Right lobe of liver (tissue), 6 donors: ENCODE measurements at regions not wholly inside any gene's neighbourhood (a gene's known extent, or its start where the extent isn't known, plus 50 kb on each side); places are given as distances from the start of the nearest gene placed in this dataset.
"Not testable (repeated sequence)": the region's sequence is repeated elsewhere in the genome, so short reads cannot be mapped to it uniquely, and the experiment has no call there.

Source experiments
- ATAC-seq, 4 donors: fragments of 200-7000 bp; cut with Tn5 transposase; one replicate each; pipeline ENCODE4 v1.9.1; 2020; ENCODE audit warnings: mild to moderate bottlenecking in 4 of 4, moderate library complexity in 4 of 4
- DNase-seq, 3 donors: peaks; one replicate each; pipeline ENCODE4 v3.0.0-alpha.2; 2020
- H3K27ac ChIP-seq, 3 donors: fragments of 200-600 bp; one replicate each; pipeline ENCODE4 v1.8.0; 2022
- H3K27me3 ChIP-seq, 2 donors: fragments of 200-600 bp; one replicate each; pipeline ENCODE4 v1.8.0; 2022
- H3K36me3 ChIP-seq, 4 donors: fragments of 200-600 bp; sonication (generic) in 1 of 4; one replicate each; pipeline versions ENCODE4 v1.5.1 to v1.8.0; 2017 to 2022; ENCODE audit warnings: control low read depth in 1 of 4
- H3K4me1 ChIP-seq, 4 donors: fragments of 200-600 bp; sonication (generic) in 1 of 4; one replicate each; pipeline versions ENCODE4 v1.5.1 to v1.8.0; 2017 to 2022; ENCODE audit warnings: control low read depth in 1 of 4
- H3K4me3 ChIP-seq, 3 donors: fragments of 200-600 bp; one replicate each; pipeline ENCODE4 v1.8.0; 2022
- H3K9me3 ChIP-seq, 4 donors: fragments of 200-600 bp; sonication (generic) in 1 of 4; one replicate each; pipeline versions ENCODE4 v1.5.1 to v1.8.0; 2017 to 2022; ENCODE audit warnings: control low read depth in 1 of 4
- CTCF ChIP-seq, 4 donors: fragments of 200-600 bp in 3 of 4; fragments of 450-650 bp in 1 of 4; IDR thresholded peaks; one replicate each; pipeline versions ENCODE4 v1.5.1 to v1.8.0; 2016 to 2022; ENCODE audit warnings: antibody characterized with exemption in 4 of 4, mild to moderate bottlenecking in 2 of 4
- POLR2A ChIP-seq: fragments of 450-650 bp; IDR thresholded peaks from one replicate; pipeline ENCODE4 v1.6.1; 2017; ENCODE audit warnings: antibody characterized with exemption, mild to moderate bottlenecking
- WGBS: methylation state at CpG from one replicate; pipeline ENCODE4 v1.1.6; 2018; ENCODE audit warnings: low coverage, low lambda C conversion rate; ENCODE audit not compliant: insufficient coverage; ENCODE audit errors: missing lambda C conversion rate; 5-methylcytosine and 5-hydroxymethylcytosine counted together
- intact Hi-C, 2 donors: fragments of 100-400 bp; cut with DNase I; formaldehyde crosslinking; loops; one replicate each; pipeline versions ENCODE4 v1.11.2 to v1.14.1; 2022
- donor health status: DM: no; HTN: yes; CAD: no.
- donor health status: DM: no; HTN: no; CAD: no.
- donor health status: DM: no; HTN: no; CAD: no.
- donor health status: DM: no; HTN: yes; CAD: no.
- donor health status: DM: no; HTN: yes; CAD: no.

DNA sequence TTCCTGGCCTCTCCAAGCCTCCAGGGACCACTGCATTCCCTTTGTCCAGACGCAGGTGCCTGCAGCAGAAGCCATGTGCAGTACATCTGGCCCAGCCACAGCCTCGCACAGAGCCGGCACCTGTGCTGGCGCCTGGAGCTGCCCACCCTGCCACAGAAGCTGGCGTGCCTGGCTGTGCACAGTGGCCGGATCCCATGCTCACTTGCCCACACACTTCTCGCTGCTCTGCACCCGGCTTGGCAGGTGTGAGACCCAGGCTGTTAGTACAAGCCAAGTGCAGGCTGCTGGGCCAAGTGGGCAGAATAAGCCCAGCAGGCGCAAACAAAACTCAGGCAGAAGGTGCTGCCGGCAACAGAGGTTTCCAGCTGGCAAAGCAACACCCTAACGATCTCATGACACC is 124.5 kb upstream of the CCDC150 start:
- DNase-seq, result no peak
- no peak for TF ChIP-seq CTCF (IDR thresholded peaks at IDR 0.05)
- no peak for TF ChIP-seq POLR2A
- H3K4me1 ChIP-seq, result no peaks in the 10 kb centered on the region
- no peaks in the 10 kb centered on the region for H3K36me3 ChIP-seq
- no peak for ATAC-seq
- H3K9me3 ChIP-seq, result no peaks in the 10 kb centered on the region
- H3K27me3 ChIP-seq, result no peaks in the 10 kb centered on the region
- WGBS, result 67% methylated on average over 1 of the region's 11 CpGs
- intact Hi-C loops, result no loop called here
- H3K27ac ChIP-seq, result no peak overlapping the region
- no peak overlapping the region for H3K4me3 ChIP-seq

GRCh38 chr2:196515608-196516007 is 123.9 kb upstream of the CCDC150 start:
- Histone ChIP-seq H3K4me1 (no peaks in the 10 kb centered on the region), H3K27ac (no peak overlapping the region), H3K36me3 (no peaks in the 10 kb centered on the region), H3K9me3 (no peaks in the 10 kb centered on the region), H3K4me3 (no peak overlapping the region), H3K27me3 (no peaks in the 10 kb centered on the region)
- no peak for DNase-seq
- intact Hi-C loops, result no loop called here
- no peak for TF ChIP-seq POLR2A
- TF ChIP-seq CTCF (IDR thresholded peaks at IDR 0.05), result no peak
- WGBS, result 94% methylated on average over 2 of the region's 2 CpGs
- ATAC-seq, result no peak

GRCh38 chr2:196516564-196516963 is 123.0 kb upstream of the CCDC150 start:
- Histone ChIP-seq H3K36me3 (no peaks in the 10 kb centered on the region), H3K27me3 (no peaks in the 10 kb centered on the region), H3K27ac (no peak overlapping the region), H3K4me3 (no peak overlapping the region), H3K9me3 (no peaks in the 10 kb centered on the region), H3K4me1 (no peaks in the 10 kb centered on the region)
- 86% methylated on average over 2 of the region's 4 CpGs for WGBS
- ATAC-seq (no peak), DNase-seq (no peak)
- TF ChIP-seq POLR2A (no peak), CTCF (IDR thresholded peaks at IDR 0.05) (no peak)
- intact Hi-C loops, result no loop called here

DNA sequence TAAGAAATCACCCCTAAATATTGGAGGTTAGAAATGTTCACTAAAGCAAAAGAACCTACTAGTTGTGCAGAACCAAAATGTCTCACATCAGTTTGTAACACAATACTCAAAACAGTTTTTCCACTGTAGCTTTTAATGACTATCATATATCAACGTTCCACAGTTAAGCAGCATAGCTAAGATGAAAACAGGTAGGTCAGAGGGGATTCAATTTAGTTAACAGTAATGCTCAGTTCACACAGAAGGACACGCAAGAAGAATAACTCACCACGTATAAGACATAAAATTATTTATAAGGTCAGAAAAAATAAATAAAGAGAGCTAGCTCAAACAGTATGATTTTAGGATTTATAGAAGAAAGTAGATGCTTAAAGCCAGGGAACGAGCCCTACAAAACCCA is 118.9 kb upstream of the CCDC150 start:
- H3K27me3 ChIP-seq, result no peaks in the 10 kb centered on the region
- TF ChIP-seq CTCF (IDR thresholded peaks at IDR 0.05), result no peak
- TF ChIP-seq POLR2A, result no peak
- intact Hi-C loops, result no loop called here
- no peak overlapping the region for H3K4me3 ChIP-seq
- no peaks in the 10 kb centered on the region for H3K9me3 ChIP-seq
- no peak overlapping the region for H3K27ac ChIP-seq
- ATAC-seq (no peak), DNase-seq (no peak)
- no peaks in the 10 kb centered on the region for H3K4me1 ChIP-seq
- H3K36me3 ChIP-seq, result no peaks in the 10 kb centered on the region
- 77% methylated on average over 4 of the region's 4 CpGs for WGBS

GRCh38 chr2:196526981-196527725 is 112.4 kb upstream of the CCDC150 start:
- H3K4me1 ChIP-seq, H3K27me3 ChIP-seq, DNase-seq, H3K36me3 ChIP-seq, H3K27ac ChIP-seq, intact Hi-C loops, H3K9me3 ChIP-seq, ATAC-seq, H3K4me3 ChIP-seq: not testable (repeated sequence)
- WGBS, result 82% methylated on average over 13 of the region's 28 CpGs
